DMS114 treated with DMSO at 0.1 percent for 48 hours (cell line): ENCODE measurements at regions not wholly inside any gene's neighbourhood (a gene's known extent, or its start where the extent isn't known, plus 50 kb on each side); places are given as distances from the start of the nearest gene placed in this dataset.

Experiments
- DNase-seq: peaks from one replicate; lab custom pipeline; 2025; ENCODE audit not compliant: unreplicated experiment; lab: John Stamatoyannopoulos, UW

- DNase-seq = no peak
Observed at GRCh38 chr2:133809485-133809884, 241.2 kb upstream of the NCKAP5 start.

GRCh38 chr2:133810559-133810958 lies 242.3 kb upstream of the NCKAP5 start:
- no peak for DNase-seq

- DNase-seq = no peak
Observed at GRCh38 chr2:133811409-133812125, 243.3 kb upstream of the NCKAP5 start.

GRCh38 chr2:133812826-133813617 lies 244.8 kb upstream of the NCKAP5 start:
- DNase-seq = no peak

DNA sequence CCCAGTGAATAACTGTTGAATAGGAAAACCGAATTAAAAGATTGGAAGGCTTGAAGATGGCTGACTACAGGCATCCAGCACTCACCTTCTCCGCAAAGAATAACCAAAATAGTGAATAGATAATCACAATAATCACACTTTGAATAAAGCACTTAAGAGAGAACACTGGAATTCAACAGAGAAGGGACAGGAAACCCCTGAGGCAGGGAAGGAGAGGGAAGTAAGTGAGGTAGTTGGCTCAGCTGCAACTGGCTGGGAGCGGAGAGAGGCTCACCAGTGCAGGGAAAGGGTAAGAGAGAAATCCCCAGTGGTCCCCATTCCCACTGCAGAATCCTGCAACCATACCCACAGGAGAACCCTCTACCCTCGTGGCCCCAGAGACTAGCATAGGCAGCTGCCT lies 246.6 kb upstream of the NCKAP5 start:
- no peak for DNase-seq

GRCh38 chr2:133816037-133816436 lies 247.8 kb upstream of the NCKAP5 start:
- DNase-seq = no peak

DNA sequence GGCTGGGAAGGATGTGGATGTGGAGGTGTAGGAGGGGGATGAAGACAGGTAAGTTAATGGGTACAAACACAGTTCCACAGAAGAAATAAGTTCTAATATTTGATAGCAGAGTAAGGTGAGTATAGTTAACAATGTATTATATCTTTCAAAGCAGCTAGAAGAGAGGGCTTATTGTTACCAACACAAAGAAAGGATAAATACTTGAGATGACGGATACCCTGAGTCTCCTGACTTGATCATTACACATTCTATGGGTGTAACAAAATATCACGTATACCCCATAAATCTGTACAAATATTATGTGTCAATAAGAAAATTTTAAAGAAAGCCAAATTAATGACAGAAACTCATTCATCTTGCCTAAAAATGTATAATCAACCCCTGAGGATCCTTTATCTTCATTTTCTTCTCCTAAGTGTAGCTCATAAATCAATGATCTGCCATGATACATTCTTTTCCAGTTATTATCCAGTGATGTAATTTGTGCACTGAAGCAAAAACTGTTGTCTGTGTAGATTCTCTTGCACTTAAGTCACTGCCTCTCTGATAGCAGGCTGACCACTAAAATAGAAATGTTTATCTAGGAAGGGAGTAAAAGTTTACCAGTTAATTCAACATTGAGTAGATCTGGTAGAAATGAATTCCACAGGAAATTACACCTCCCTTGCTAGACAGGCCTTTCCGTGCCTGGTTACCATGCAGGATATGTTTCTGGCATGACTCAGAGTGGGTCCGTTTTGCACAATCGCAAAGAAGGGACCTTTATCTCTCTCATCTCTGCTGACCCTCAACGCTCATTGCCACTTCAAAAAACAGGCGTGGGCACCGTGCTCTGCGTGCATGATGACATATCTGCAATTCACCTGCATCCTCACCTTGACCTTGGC lies 249.7 kb upstream of the NCKAP5 start:
- DNase-seq = no peak

GRCh38 chr2:133818661-133819060 lies 250.4 kb upstream of the NCKAP5 start:
- DNase-seq = no peak

DNA sequence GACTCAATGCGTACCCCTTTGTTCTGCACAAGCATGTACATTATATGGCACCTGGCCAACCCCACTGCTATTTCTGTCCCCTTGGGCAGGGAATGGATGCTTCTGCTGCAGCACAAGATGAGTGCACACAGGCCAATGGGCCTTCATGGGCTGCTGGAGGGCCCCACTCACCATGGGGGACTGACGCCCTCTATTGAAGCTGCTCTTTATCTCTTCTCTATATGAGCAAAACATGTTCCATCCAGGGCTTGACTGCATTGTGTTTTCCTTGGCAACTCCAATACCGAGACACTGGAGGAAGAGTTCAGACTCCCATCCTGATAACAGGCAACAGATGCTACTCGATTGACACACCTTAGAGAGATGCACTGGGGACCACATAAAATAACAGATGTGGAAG lies 251.6 kb upstream of the NCKAP5 start:
- DNase-seq = no peak

- no peak for DNase-seq
Observed at GRCh38 chr2:133821107-133821760, 253.0 kb upstream of the NCKAP5 start.

- no peak for DNase-seq
Observed at GRCh38 chr2:133822517-133823225, 254.4 kb upstream of the NCKAP5 start.

DNA sequence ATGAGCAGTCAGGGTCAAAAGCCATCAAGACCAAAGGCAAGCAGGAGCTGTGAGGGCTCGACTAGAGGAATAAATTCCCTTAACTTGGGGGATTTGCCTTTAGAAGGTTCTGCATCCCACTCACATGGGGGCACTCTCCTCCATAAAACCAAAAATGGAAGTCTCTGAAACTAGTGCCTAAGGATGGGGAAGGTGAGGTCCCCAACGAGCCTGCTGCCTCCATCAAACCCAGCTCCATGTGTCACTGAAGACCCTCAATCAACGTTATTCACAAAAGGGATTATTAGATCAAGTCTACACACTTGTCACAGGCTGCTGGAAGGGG lies 254.9 kb upstream of the NCKAP5 start:
- DNase-seq = no peak

DNA sequence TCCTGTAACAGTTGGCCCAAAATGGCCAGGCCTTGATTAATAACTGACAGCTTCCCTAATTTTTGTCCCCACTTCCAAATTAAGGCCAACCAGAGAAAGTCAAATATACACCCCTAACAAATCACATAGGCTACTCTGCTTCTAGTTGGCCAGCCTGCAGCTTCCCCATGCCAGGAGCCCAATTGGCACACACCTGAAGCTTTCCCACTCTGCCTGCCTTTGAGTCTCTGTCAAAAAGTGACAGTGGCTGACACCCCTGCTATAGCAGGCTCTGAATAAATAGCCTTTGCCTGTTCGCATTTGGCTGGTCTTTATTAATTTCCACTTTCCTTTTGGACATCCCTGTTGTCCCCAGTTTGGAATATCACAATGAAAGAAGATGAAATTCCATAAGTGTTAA lies 256.6 kb upstream of the NCKAP5 start:
- DNase-seq = no peak

GRCh38 chr2:133825778-133826177 lies 257.5 kb upstream of the NCKAP5 start:
- DNase-seq = no peak

DNA sequence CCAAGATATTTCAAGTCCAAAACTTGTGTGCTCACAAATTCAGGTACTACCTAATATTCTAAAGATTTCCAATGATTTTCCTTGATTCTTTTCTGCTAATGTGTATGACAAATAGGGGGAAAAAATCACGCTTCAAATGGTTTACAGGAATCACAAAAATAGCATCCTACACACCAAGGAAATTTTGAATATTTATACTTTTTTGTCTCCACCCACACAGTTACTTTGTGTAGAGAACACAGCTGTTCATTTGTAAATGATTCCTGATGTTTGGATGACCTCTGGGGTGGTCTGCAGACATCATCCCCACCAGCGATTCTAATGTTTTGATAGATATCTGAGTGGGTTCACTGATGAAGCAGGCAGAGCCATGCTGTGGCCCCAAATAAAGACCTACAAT lies 260.6 kb upstream of the NCKAP5 start:
- no peak for DNase-seq

DNA sequence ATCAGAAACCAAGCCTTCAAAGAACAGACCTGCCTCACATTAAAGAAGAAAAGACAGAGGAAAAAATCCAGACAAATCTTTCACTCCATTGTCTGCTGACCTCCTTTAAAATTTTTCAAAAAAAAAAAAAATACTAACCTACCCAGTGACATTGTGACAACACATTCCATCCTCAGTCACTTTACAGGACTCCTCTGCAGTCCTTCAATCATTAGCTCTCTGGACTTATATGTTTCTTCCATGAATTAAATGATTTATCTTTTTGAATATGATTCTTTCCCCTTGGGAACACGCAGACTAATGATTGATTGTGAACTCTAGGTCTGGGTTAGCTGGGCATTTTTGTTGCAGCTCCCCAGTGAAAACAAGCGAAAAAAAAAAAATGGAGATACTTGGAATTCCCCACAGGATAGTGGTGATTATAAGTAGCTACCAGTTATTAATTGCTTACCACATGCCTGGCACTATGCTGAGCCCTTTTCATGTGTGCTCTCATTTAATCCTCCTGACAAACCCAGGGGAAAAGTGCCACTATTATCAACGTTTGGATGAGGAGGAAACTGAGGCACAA lies 261.3 kb upstream of the NCKAP5 start:
- DNase-seq = no peak

GRCh38 chr2:133833746-133834145 lies 265.5 kb upstream of the NCKAP5 start:
- DNase-seq = no peak

DNA sequence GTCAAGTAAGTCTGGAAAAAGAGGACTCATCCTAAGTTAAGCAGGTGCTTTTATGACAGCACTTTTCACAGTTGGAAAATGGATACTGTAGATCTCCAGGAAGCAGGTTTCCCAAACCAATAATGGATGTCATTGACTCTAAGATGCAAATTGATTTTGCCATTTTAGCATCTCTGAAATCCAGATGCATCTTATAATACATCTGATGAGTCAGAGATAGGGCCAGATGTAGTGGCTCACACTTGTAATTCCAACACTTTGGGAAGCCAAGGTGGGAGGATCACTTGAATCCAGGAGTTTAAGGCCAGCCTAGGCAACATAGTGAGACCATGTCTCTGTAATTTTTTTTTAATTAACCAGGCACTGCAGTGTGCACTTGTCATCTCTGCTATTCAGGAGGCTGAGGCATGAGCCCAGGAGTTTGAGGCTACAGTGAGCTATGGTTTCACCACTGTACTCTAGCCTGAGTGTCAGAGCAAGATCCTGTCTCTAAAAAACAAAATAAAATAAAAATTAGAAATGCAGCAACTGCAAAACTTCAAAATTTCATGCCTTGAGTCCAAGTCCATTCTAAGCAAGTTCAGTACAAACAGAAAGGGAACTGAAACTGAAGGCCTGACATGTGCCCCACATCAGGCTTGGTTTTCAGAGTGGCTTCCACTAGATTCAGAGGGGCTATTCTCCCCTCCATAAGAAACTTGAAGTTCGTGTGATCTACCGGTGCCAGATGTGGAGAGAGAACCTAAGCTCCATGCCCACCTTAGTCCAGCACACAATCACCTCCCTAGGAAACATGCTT lies 267.8 kb upstream of the NCKAP5 start:
- no peak for DNase-seq

GRCh38 chr2:133836691-133837345 lies 268.6 kb upstream of the NCKAP5 start:
- no peak for DNase-seq
